ENCODE measurements at regions not wholly inside any gene's neighbourhood (a gene's known extent, or its start where the extent isn't known, plus 50 kb on each side); places are given as distances from the start of the nearest gene placed in this dataset.

DNA sequence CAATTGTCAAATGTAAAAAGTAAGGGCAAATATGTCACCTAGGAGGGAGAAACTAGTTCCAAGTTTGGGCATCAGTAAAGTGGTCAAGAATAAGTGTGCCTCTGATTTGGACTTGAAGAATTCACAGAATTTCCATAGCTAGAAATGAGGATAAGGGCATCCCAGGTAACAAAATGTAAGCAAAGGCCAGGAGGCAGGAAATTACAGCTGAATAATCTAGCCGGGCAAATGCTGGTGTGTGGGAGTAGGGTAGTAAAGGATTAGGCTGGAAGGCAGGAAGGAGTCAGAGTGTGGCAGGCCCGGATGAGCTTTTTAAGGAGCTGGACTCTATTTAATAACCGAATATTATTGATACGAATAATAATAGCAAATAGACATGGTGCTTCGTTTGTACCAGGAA is 144.9 kb upstream of the EGFLAM start:
- TF ChIP-seq, protein P1, sequence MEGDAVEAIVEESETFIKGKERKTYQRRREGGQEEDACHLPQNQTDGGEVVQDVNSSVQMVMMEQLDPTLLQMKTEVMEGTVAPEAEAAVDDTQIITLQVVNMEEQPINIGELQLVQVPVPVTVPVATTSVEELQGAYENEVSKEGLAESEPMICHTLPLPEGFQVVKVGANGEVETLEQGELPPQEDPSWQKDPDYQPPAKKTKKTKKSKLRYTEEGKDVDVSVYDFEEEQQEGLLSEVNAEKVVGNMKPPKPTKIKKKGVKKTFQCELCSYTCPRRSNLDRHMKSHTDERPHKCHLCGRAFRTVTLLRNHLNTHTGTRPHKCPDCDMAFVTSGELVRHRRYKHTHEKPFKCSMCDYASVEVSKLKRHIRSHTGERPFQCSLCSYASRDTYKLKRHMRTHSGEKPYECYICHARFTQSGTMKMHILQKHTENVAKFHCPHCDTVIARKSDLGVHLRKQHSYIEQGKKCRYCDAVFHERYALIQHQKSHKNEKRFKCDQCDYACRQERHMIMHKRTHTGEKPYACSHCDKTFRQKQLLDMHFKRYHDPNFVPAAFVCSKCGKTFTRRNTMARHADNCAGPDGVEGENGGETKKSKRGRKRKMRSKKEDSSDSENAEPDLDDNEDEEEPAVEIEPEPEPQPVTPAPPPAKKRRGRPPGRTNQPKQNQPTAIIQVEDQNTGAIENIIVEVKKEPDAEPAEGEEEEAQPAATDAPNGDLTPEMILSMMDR (conservative IDR thresholded peaks at IDR 0.05; ENCODE audit: low read depth, low read length) = no peak
- no peak for TF ChIP-seq EZH2 (IDR thresholded peaks at IDR 0.05; ENCODE audit: borderline replicate concordance, low read depth, low read length, poor library complexity, severe bottlenecking)
